ENCODE measurements at regions not wholly inside any gene's neighbourhood (a gene's known extent, or its start where the extent isn't known, plus 50 kb on each side); places are given as distances from the start of the nearest gene placed in this dataset.

GRCh38 chr6:128657181-128657580, 136.8 kb upstream of the PTPRK start:
- no peak for TF ChIP-seq CTCF (IDR thresholded peaks at IDR 0.05)
- H3K4me3 ChIP-seq: no peak overlapping the region
- no peak for DNase-seq (ENCODE audit: low spot score)

GRCh38 chr6:128655978-128656498, 135.6 kb upstream of the PTPRK start:
- no peak for DNase-seq (ENCODE audit: low spot score)
- TF ChIP-seq CTCF (IDR thresholded peaks at IDR 0.05): no peak
- H3K27ac ChIP-seq: no peak overlapping the region
- H3K4me3 ChIP-seq: no peak overlapping the region

More at GRCh38 chr6:128657181-128657580, 136.8 kb upstream of the PTPRK start:
- no peak overlapping the region for H3K27ac ChIP-seq

GRCh38 chr6:128648022-128648598, 127.7 kb upstream of the PTPRK start:
- TF ChIP-seq CTCF (IDR thresholded peaks at IDR 0.05): no peak
- H3K27ac ChIP-seq: no peak overlapping the region
- DNase-seq (ENCODE audit: low spot score): no peak
- no peak overlapping the region for H3K4me3 ChIP-seq

GRCh38 chr6:128642132-128642531, 121.7 kb upstream of the PTPRK start:
- no peak for DNase-seq (ENCODE audit: low spot score)
- no peak for TF ChIP-seq CTCF (IDR thresholded peaks at IDR 0.05)
- H3K4me3 ChIP-seq: no peak overlapping the region
- H3K27ac ChIP-seq: no peak overlapping the region

GRCh38 chr6:128641703-128642102, 121.3 kb upstream of the PTPRK start:
- TF ChIP-seq CTCF (IDR thresholded peaks at IDR 0.05): no peak
- Histone ChIP-seq H3K27ac (no peak overlapping the region), H3K4me3 (no peak overlapping the region)
- no peak for DNase-seq (ENCODE audit: low spot score)

GRCh38 chr6:128638817-128639216, 118.4 kb upstream of the PTPRK start:
- no peak for DNase-seq (ENCODE audit: low spot score)
- TF ChIP-seq CTCF (IDR thresholded peaks at IDR 0.05): no peak
- H3K4me3 ChIP-seq: no peak overlapping the region
- no peak overlapping the region for H3K27ac ChIP-seq

GRCh38 chr6:128635219-128635618, 114.8 kb upstream of the PTPRK start:
- no peak for TF ChIP-seq CTCF (IDR thresholded peaks at IDR 0.05)
- no peak for DNase-seq (ENCODE audit: low spot score)
- no peak overlapping the region for H3K4me3 ChIP-seq
- H3K27ac ChIP-seq: no peak overlapping the region
